ENCODE measurements at regions not wholly inside any gene's neighbourhood (a gene's known extent, or its start where the extent isn't known, plus 50 kb on each side); places are given as distances from the start of the nearest gene placed in this dataset.
A peak's percentile ranks its signal among the peaks of the same experiment; 100 is the strongest.

GRCh38 chr12:78489990-78490389 lies 374.6 kb upstream of the SYT1 start:
- no peaks in the 10 kb centered on the region for H3K27me3 Mint-ChIP-seq
- no peak overlapping the region for H3K27ac Mint-ChIP-seq
- TF ChIP-seq CTCF (conservative IDR thresholded peaks at IDR 0.05) = no peak
- no peak for DNase-seq (ENCODE audit: extremely low spot score, unreplicated experiment)
- no peaks in the 10 kb centered on the region for H3K36me3 Mint-ChIP-seq
- H3K4me1 Mint-ChIP-seq (ENCODE audit: unreplicated experiment) = peaks cover 4% of the 10 kb centered on the region
- peaks cover 7% of the 10 kb centered on the region for H3K9me3 Mint-ChIP-seq
- H3K4me3 Mint-ChIP-seq = no peak overlapping the region

GRCh38 chr12:78490861-78491260 lies 373.7 kb upstream of the SYT1 start:
- H3K9me3 Mint-ChIP-seq = peaks cover 7% of the 10 kb centered on the region
- no peak overlapping the region for H3K4me3 Mint-ChIP-seq
- no peak for TF ChIP-seq CTCF (conservative IDR thresholded peaks at IDR 0.05)
- no peaks in the 10 kb centered on the region for H3K36me3 Mint-ChIP-seq
- peaks cover 4% of the 10 kb centered on the region for H3K4me1 Mint-ChIP-seq (ENCODE audit: unreplicated experiment)
- no peak for DNase-seq (ENCODE audit: extremely low spot score, unreplicated experiment)
- no peaks in the 10 kb centered on the region for H3K27me3 Mint-ChIP-seq
- no peak overlapping the region for H3K27ac Mint-ChIP-seq

- no peak for TF ChIP-seq CTCF (conservative IDR thresholded peaks at IDR 0.05)
- no peaks in the 10 kb centered on the region for H3K9me3 Mint-ChIP-seq
- no peak overlapping the region for H3K27ac Mint-ChIP-seq
- H3K36me3 Mint-ChIP-seq = no peaks in the 10 kb centered on the region
- H3K4me1 Mint-ChIP-seq (ENCODE audit: unreplicated experiment) = peaks cover 4% of the 10 kb centered on the region
- no peak for DNase-seq (ENCODE audit: extremely low spot score, unreplicated experiment)
- H3K4me3 Mint-ChIP-seq = no peak overlapping the region
- no peaks in the 10 kb centered on the region for H3K27me3 Mint-ChIP-seq
These were observed 369.7 kb upstream of the SYT1 start for GRCh38 chr12:78494911-78495310.

GRCh38 chr12:78501825-78502224 lies 362.7 kb upstream of the SYT1 start:
- H3K36me3 Mint-ChIP-seq = no peaks in the 10 kb centered on the region
- H3K4me1 Mint-ChIP-seq (ENCODE audit: unreplicated experiment) = no peaks in the 10 kb centered on the region
- DNase-seq (ENCODE audit: extremely low spot score, unreplicated experiment) = no peak
- H3K9me3 Mint-ChIP-seq = no peaks in the 10 kb centered on the region
- no peak overlapping the region for H3K27ac Mint-ChIP-seq
- H3K27me3 Mint-ChIP-seq = no peaks in the 10 kb centered on the region
- no peak for TF ChIP-seq CTCF (conservative IDR thresholded peaks at IDR 0.05)
- H3K4me3 Mint-ChIP-seq = no peak overlapping the region

GRCh38 chr12:78519422-78519821 lies 345.2 kb upstream of the SYT1 start:
- H3K4me1 Mint-ChIP-seq (ENCODE audit: unreplicated experiment) = no peaks in the 10 kb centered on the region
- H3K36me3 Mint-ChIP-seq = no peaks in the 10 kb centered on the region
- no peaks in the 10 kb centered on the region for H3K27me3 Mint-ChIP-seq
- H3K4me3 Mint-ChIP-seq = no peak overlapping the region
- no peak overlapping the region for H3K27ac Mint-ChIP-seq
- no peak for DNase-seq (ENCODE audit: extremely low spot score, unreplicated experiment)
- no peak for TF ChIP-seq CTCF (conservative IDR thresholded peaks at IDR 0.05)
- H3K9me3 Mint-ChIP-seq = peaks cover 6% of the 10 kb centered on the region

GRCh38 chr12:78530100-78530765 lies 334.3 kb upstream of the SYT1 start:
- peaks cover 4% of the 10 kb centered on the region for H3K4me1 Mint-ChIP-seq (ENCODE audit: unreplicated experiment)
- H3K27me3 Mint-ChIP-seq = no peaks in the 10 kb centered on the region
- H3K27ac Mint-ChIP-seq = peak overlapping the region; percentile 34
- no peaks in the 10 kb centered on the region for H3K9me3 Mint-ChIP-seq
- no peak overlapping the region for H3K4me3 Mint-ChIP-seq
- no peak for DNase-seq (ENCODE audit: extremely low spot score, unreplicated experiment)
- no peak for TF ChIP-seq CTCF (conservative IDR thresholded peaks at IDR 0.05)
- H3K36me3 Mint-ChIP-seq = no peaks in the 10 kb centered on the region

All from type B pancreatic cell (in vitro differentiated cells).